ENCODE measurements at regions not wholly inside any gene's neighbourhood (a gene's known extent, or its start where the extent isn't known, plus 50 kb on each side); places are given as distances from the start of the nearest gene placed in this dataset.

DNA sequence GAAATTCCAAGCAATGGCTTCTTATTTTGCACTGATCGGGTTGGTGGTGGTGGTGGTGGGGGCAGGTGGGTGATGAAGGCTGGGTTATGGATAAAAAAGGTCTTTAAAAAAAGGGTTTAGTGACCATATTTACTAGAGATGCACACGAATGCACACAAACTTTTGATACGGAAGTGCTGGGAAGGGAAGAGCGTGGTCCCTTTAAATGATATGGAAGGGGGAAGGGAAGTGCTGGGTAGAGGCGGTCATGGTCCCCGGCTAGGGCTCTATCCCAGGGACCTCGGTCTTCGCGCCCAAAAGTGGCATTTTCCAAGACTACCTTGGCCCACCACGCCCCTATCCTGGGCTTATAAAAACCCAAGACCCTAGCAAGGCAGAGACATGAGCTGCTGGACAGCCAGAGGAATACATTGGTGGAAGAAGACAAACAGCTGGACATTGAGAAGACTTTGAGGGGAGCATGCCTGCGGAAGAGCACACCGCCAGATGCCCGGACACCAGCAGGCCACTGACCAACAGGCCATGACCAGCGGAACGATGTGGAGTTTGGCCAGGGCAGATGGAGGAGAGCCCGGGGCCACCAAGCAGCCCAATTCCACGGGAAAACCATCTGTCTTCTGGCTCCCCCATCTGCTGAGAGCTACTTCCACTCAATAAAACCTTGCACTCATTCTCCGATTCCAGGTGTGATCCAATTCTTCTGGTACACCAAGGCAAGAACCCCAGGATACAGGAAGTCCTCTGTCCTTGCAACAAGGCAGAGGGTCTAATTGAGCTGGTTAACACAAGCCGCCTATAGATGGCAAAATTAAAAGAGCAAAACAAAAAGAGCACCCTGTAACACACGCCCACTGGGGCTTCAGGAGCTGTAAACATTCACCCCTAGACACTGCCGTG is 1720.2 kb downstream of the MRPL39 start:
- H3K9me3 ChIP-seq, result no peaks in the 10 kb centered on the region
- TF ChIP-seq POLR2AphosphoS5 (IDR thresholded peaks at IDR 0.05; ENCODE audit: insufficient read depth in 1 of 2, low read depth in 1 of 2) (no peak), POLR2A (IDR thresholded peaks at IDR 0.05) (no peak)
- TF ChIP-seq, protein P1, sequence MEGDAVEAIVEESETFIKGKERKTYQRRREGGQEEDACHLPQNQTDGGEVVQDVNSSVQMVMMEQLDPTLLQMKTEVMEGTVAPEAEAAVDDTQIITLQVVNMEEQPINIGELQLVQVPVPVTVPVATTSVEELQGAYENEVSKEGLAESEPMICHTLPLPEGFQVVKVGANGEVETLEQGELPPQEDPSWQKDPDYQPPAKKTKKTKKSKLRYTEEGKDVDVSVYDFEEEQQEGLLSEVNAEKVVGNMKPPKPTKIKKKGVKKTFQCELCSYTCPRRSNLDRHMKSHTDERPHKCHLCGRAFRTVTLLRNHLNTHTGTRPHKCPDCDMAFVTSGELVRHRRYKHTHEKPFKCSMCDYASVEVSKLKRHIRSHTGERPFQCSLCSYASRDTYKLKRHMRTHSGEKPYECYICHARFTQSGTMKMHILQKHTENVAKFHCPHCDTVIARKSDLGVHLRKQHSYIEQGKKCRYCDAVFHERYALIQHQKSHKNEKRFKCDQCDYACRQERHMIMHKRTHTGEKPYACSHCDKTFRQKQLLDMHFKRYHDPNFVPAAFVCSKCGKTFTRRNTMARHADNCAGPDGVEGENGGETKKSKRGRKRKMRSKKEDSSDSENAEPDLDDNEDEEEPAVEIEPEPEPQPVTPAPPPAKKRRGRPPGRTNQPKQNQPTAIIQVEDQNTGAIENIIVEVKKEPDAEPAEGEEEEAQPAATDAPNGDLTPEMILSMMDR (IDR thresholded peaks at IDR 0.05), result no peak
- H3K4me1 ChIP-seq, result no peaks in the 10 kb centered on the region
- intact Hi-C loops (cut with DNase I), result no loop called here
- DNase-seq (ENCODE audit: extremely low spot score in 2 of 2), result no peak
- H3K4me3 ChIP-seq, result no peak overlapping the region
- no peaks in the 10 kb centered on the region for H3K36me3 ChIP-seq
- no peak overlapping the region for H3K27ac ChIP-seq
- no peaks in the 10 kb centered on the region for H3K27me3 ChIP-seq

DNA sequence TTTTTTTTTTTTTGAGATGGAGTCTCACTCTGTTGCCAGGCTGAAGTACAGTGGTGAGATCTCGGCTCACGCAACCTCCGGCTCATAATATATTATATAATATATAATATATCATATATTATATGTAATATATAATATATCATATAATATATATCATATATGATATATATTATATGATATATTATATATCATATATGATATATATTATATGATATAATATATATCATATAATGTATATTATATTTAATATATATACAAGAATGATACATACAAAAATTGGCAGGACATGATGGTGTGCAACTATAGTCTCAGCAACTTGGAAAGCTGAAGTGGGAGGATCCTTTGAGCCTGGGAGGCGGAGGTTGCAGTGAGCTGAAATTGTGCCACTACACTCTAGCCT is 1725.5 kb downstream of the MRPL39 start:
- intact Hi-C loops (cut with DNase I), result no loop called here

DNA sequence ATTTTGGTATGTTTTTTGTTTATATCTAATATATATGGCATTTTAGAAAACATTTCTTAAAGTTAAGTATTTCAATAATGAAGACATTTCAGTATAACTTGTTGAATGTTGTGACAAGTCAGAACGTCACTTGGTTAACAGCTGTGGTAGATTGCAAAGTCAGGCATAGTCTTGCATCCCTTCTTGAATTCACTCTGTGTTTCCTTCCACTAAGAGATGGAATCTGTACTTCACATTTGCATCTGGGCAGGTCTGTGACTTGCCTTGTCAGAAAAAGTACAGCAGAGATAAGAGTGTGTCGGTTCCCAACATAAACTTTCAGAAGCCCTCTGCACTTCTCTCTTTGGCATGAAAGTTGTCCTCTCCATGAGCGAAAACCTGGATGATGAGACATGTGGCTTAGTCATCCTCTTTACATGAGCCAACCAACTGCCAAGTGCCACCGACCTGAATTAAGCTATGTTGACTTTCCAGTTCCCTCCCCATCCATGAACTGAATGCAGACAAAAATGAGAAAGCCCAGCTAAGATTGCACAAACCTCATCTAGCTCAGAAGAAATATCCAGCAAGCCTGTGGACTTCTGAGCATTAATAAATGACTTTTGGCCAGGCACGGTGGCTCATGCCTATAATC is 1730.2 kb downstream of the MRPL39 start:
- DNase-seq (ENCODE audit: extremely low spot score in 2 of 2), result no peak
- no peaks in the 10 kb centered on the region for H3K4me1 ChIP-seq
- H3K9me3 ChIP-seq, result no peaks in the 10 kb centered on the region
- intact Hi-C loops (cut with DNase I), result no loop called here
- no peak overlapping the region for H3K27ac ChIP-seq
- H3K27me3 ChIP-seq, result no peaks in the 10 kb centered on the region
- no peak overlapping the region for H3K4me3 ChIP-seq
- no peak for TF ChIP-seq POLR2AphosphoS5 (IDR thresholded peaks at IDR 0.05; ENCODE audit: insufficient read depth in 1 of 2, low read depth in 1 of 2)
- no peak for TF ChIP-seq POLR2A (IDR thresholded peaks at IDR 0.05)
- TF ChIP-seq, protein P1 (IDR thresholded peaks at IDR 0.05), result no peak
- no peaks in the 10 kb centered on the region for H3K36me3 ChIP-seq

More for the DNA sequence above, 1725.5 kb downstream of the MRPL39 start:
- no peaks in the 10 kb centered on the region for H3K27me3 ChIP-seq
- no peaks in the 10 kb centered on the region for H3K36me3 ChIP-seq
- H3K9me3 ChIP-seq, result no peaks in the 10 kb centered on the region
- no peaks in the 10 kb centered on the region for H3K4me1 ChIP-seq
- H3K4me3 ChIP-seq, result no peak overlapping the region
- H3K27ac ChIP-seq, result no peak overlapping the region
- no peak for DNase-seq (ENCODE audit: extremely low spot score in 2 of 2)
- TF ChIP-seq, protein P1 (IDR thresholded peaks at IDR 0.05), result no peak
- TF ChIP-seq POLR2A (IDR thresholded peaks at IDR 0.05) (no peak), POLR2AphosphoS5 (IDR thresholded peaks at IDR 0.05; ENCODE audit: insufficient read depth in 1 of 2, low read depth in 1 of 2) (no peak)

DNA sequence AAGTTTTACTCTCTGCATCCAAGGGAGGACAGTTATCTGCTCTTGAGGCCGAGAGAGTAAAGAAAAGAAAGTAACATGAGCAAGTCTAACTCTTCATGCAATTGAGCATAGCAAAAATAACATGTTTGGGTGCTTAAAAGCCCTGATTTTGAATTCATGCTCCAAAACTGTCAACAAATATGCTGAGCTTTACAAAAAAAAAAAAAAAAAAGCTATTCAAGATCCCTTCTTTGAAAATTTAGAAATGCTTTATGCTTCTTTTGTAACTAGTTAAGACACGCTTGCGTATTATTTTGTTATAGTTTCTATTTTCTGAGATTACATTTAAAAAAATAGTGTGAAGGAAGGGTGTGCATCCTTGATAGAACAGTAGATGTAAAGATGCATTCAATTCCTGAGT is 1733.0 kb downstream of the MRPL39 start:
- intact Hi-C loops (cut with DNase I), result no loop called here
- Histone ChIP-seq H3K4me1 (no peaks in the 10 kb centered on the region), H3K27me3 (no peaks in the 10 kb centered on the region), H3K27ac (no peak overlapping the region), H3K36me3 (no peaks in the 10 kb centered on the region), H3K4me3 (no peak overlapping the region), H3K9me3 (no peaks in the 10 kb centered on the region)
- DNase-seq (ENCODE audit: extremely low spot score in 2 of 2), result no peak
- no peak for TF ChIP-seq POLR2A (IDR thresholded peaks at IDR 0.05)
- TF ChIP-seq, protein P1 (IDR thresholded peaks at IDR 0.05), result no peak
- TF ChIP-seq POLR2AphosphoS5 (IDR thresholded peaks at IDR 0.05; ENCODE audit: insufficient read depth in 1 of 2, low read depth in 1 of 2), result no peak

All from vagina (tissue), 2 donors.